ENCODE measurements at regions not wholly inside any gene's neighbourhood (a gene's known extent, or its start where the extent isn't known, plus 50 kb on each side); places are given as distances from the start of the nearest gene placed in this dataset.
"Not testable (repeated sequence)": the region's sequence is repeated elsewhere in the genome, so short reads cannot be mapped to it uniquely, and the experiment has no call there.

DNA sequence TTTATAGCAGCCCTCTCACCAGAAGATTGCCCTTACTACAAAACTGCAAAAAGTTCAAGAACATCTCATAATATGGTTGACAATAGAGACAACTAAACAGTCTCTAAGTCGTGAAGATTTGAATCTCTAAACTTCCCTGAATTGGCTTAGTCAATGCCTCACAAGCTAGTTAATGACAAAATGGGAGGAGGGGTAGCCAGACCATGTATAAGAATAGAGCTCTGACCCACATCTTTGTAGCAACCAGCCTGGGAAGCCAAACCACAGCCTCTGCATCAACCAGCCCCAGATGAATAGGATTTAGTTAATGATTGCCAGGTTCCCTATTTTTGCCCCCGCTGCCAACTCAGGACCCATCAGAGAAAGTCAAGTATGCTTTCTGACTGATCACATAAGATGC lies 1265.9 kb upstream of the PCDH10 start:
- not testable (repeated sequence) for DNase-seq

DNA sequence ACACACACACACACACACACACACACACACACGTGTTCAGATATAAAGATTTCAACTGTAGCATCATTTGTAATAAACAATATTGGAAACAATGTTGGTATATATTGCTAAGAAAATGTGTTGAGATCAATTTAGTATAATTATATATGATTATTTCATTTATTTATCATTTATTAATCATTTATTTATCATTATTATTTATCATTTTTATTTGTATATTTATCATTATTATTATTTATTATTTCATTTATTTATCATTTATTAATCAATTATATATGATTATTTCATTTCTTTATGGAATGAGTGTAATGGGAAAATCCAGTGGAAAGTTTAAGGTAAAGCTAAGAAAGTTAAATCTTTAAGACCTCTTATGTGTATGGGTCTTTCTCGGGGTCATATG lies 1223.4 kb upstream of the PCDH10 start:
- DNase-seq, result not testable (repeated sequence)

DNA sequence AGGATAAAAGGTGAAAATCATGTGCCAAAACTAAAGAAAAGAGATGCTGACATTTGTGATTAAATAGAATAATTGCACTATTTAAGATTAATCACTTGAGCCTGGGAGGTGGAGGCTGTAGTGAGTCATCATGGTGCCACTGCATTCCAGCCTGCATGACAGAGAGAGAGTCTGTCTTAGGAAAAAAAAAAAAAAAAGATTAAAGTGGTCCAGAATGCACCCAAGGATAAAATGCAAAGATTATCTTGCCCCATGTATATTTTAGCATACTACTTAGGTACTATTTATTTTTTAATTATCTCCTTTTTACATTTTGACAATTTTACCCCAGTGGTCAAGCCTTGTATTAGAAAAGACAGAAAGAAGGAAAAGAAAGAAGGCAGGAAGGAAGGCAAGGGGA lies 1181.4 kb upstream of the PCDH10 start:
- DNase-seq, result not testable (repeated sequence)

DNA sequence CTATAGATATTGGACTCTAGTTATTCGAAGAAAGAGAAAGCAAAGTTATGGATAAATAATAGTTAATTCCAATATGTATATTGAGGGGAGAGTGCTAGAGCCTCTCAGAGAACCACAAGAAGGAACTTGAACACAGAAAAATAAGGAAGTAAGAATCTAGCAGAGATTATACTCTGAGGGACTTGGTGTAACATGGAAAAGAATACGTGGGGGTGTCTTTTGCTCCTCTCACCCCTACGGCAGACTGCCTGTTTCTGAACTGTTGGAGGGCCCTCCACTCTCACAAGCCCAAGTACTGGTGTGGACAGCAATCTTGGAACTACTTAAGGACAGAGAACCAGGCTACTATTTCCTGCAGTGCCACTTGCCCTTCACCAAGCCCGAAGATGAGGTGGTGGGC lies 1174.4 kb upstream of the PCDH10 start:
- no peak for DNase-seq

DNA sequence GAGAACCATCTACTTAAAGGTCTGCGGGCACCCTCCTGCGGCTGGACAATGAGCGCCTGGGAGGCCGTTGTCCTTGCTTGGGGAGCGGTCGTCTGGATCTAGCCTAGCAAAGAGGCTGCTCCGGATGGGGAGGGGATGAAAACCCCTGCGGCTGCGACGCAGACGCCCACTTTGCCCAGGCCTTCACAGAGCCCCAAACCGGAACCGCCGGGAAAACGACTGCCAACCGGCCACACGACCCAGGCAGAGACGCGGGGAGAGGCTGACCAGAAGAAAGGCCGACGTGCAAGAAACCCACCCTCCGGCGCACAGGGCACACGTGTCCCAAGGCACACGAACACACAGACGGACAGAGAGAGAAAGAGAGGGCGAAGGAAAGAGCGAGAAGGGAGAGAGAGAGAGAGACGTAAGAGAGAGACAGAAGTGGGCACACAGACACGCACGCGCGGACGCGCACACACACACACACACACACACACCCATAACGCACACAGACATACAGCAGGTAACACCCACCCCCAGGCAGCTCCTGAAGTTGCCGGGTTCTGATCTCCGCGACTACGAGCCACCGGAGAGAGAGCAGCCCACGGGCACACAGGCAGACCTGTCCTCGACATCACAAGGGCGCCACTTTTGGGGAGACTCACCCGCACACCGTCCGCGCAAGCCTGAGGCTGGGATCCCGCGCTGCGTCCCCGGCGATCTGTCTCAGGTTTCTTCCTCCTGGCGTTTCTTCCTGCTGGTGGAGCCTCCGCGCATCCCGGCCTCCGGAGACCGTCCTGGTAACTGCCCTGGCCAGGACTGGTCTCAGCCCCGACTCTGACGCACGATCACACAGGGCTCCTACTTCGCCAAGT lies 1173.6 kb upstream of the PCDH10 start:
- DNase-seq, result not testable (repeated sequence)

DNA sequence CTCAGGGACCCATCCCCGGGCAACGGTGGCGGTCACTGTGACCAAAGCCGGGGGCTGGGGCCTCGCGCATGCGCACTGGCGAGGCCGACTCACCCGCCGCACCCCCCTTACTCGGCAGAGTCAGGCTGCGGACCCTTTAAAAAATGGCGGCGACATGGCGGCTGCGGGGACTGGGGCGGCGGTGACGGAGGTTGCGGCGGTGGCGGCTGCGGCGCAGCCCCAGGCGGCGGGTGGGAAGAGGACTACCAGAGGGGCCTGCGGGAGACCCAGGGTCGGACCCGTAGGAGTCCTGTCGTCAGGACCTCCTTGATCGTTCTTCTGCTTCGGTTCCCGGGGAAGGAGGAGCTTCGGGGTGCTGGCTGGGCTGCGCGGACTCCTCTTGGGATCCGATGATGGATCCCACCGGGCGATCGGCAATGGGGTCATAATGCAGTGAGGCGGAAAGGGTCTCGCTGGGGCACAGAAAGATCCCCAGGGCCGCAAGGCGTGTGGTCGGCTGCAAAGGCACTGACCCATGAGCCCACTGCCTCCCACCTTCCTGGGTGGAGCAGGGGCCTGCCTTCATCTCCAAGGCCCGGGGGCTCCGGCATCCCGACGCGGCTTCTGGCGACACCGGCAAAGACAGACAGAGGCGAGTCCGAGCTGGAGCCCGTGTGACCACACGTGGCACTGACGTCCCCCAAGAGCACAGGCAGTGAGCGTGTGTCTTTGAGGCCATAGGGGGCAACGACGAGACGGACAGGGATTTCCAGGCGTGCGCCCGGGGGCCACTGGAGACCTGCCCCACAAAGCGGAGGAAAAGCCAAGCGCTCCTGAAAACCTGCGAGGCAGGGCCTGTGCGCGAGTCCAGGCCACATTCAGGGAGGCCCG lies 1172.7 kb upstream of the PCDH10 start:
- not testable (repeated sequence) for DNase-seq

DNA sequence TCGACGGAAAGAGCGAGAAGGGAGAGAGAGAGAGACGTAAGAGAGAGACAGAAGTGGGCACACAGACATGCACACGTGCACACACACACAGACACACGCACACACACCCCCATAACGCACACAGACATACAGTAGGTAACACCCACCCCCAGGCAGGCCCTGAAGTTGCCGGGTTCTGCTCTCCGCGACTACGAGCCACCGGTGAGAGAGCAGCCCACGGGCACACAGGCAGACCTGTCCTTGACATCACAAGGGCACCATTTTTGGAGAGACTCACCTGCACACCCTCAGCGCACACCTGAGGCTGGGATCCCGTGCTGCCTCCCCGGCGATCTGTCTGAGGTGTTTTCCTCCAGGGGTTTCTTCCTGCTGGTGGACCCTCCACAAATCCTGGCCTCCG lies 1171.0 kb upstream of the PCDH10 start:
- DNase-seq, result no peak

DNA sequence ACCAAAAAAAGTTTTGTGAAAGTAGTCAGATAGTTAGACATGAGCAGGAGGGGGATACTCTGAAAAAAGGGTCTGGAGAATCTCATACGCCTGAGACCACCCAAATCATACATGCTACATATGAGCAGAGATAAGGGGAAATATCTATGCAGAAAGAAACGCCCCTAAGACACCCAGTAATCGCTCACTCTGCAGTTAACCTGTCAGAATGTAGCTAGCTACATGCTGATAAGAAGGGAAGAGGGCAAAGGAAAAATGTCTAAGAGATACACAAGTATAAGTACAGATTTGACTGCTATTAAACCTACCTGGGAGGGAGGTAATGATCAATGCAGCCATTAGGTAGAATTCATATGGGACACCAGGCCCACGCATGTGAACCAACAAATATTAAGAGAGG lies 1159.5 kb upstream of the PCDH10 start:
- no peak for DNase-seq

DNA sequence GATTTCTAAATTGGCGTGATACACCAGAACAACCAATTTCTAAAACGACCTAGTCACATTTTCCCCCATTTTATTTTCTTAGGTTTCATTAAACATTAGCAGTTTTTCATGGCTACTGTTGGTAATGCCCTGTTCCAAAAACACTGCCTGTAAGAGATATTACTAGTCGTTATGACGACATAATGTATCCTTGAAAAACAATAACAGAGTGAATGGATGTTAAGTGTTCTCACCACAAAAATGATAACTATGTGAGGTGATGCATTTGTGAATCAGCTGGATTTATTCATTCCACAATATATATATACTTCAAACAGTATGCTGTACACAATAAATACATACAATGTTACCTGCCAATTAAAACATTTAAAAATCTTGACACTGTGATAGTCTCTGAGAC lies 1147.6 kb upstream of the PCDH10 start:
- peak in 1 of 3 experiments; percentile 21 for DNase-seq

DNA sequence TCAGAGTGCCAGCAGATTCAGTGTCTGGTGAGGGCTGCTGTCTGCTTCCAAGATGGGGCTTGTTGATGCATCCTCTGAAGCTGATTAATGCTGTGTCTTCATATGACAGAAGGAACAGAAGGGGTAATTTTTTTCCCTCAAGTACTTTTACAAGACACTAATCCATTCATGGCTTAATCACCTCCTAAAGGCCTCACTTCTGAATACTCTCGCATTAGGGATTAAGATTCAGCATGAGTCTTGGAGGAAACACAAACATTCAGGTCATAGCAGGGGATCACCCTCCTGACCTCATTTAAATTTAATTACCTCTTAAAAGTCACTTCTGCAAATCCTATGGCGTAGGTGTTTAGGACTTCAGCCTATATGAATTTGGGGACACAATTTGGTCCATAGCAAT lies 1145.5 kb upstream of the PCDH10 start:
- DNase-seq, result no peak

DNA sequence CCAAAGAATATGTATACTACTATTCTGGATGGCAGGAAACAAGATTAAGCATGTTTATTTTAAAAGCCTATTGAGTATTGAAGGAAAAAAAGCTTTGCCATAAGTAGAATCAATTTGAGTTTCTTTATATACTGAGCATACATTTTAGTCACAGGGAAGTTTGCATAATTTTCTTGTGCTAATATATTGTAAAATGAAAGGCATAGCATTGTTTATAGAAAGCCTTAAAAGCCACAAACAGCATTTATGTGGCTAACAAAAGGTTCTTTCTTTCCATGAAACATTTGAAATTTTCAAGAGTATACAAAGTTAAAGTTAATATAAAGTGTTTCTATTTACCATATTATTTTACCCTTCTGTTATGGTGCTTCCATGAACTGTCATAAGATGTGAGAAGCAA lies 1133.8 kb upstream of the PCDH10 start:
- no peak for DNase-seq

DNA sequence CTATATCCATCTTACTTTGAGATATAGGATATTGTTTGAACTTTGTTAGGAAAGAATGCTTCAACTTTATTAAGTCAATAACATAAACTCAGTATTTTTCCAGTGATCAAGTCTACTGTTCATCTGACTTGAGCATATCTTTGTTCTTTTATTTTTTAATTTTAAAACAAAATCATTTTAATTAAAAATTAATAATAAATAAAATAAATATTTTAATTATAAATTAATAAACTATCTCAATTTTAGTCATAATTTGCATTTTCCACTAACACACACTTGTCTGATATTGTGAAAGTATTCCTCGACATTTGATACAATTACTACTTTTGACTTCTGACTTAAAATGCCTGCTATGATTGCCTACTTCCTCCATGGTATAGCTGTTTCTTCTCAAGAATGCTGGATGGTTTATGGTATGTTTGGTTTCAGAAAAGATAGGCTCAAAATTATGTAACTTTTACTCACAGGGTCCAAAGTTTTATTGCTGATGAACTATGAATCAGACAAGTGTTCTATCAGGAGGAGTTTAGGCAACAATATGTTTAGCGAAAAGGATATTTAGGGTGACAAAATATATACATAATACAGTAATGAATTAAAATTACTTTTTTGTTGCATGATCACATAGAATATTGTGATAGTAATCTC lies 1132.3 kb upstream of the PCDH10 start:
- no peak for DNase-seq

DNA sequence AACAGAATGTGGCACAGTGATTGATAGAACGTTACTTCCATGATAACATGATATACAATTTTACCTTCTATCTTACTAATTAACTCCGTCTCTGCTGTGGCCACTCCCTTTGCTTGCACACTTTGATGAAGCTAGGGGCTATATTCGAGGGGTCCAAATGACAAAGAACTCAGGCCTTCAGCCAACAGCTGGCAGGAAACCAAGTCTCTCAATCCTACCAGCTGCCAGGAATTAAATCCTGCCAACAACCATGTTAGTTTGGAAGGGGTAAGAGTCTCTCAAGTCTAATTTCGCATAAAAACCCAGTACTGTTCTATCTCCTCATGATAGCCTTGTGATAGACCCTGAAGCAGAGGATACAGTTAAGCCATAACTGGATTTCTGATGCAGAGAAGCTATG lies 1122.9 kb upstream of the PCDH10 start:
- peak in 2 of 3 experiments; percentile 10 to 54 for DNase-seq

DNA sequence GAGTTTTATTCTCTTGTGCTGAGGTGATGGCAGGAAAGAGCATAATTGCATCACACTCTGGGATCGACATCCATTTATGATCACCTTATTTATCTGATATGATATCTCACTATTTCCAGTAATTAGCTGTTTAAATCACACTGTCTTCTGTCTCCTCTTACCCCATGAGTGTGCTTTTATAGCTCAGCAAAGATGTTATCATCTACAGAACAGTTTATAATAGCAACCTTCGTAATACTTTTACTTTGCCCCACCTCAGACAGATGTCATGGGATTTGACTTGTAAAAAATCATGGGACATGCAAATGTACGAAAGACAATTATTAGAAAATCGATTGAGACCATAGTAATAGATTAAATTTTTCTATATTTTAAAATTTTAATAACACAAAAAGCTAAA lies 1122.3 kb upstream of the PCDH10 start:
- no peak for DNase-seq

DNA sequence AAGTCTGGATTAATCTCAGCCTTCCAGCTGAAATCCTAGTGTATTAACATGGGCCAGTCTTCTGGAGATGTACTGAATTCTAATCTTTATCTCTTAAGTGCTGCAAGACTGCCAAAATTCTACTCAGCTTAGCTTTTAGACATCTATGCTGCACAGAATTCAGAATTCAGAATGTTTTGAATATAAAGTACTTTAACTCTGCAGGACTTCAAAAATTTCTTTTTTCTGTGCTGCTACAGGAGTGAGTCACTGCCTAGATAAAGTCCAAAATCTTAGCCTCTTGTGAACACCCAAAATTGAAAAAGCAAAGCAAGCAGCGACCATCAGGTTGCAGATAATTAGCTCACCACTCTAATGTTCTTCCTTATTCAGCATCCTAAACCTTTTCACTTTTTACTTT lies 1092.6 kb upstream of the PCDH10 start:
- no peak for DNase-seq

DNA sequence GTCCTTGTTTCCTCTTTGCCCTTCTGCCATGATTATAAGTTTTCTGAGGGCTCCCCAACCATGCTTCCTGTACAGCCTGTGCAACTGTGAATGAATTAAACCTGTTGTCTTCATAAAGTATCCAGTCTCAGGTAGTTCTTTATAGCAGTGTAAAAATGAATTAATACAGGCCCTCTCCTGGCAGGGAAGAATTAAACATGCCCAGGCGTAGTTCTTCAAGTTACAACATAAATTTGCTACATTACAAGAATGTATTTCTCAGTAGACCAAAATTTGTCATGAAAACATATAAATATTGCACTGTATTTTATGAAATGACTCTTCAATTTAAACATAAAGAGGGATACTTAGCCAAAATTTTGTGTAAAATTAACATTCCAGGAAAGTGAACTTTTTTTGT lies 1089.9 kb upstream of the PCDH10 start:
- DNase-seq, result no peak

DNA sequence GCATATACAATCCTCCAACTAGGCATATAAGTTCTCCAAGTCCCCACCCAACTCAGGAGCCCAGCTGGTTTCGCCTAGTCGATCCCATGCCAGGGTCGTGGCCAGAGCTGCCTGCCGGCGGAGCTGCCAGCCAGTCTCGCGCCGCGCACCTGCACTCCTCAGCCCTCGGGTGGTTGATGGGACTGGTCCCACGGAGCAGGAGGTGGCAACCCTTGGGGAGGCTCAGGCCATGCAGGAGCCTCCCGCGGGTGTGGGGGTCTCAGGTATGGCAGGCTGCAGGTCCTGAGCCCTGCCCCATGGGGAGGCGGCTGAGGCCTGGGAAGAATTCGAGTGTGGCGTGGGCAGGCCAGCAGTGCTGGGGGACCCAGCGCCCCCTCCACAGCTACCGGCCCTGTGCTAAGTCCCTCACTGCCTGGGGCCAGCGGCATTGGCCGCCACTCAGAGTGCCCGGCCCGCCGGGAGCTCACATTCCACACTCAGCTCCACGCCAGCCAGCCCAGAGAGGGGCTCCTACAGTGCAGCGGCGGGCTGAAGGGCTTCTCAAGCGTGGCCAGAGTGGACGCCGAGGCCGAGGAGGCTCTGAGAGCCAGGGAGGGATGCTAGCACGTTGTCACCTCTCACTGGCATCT lies 1086.4 kb upstream of the PCDH10 start:
- DNase-seq, result no peak

DNA sequence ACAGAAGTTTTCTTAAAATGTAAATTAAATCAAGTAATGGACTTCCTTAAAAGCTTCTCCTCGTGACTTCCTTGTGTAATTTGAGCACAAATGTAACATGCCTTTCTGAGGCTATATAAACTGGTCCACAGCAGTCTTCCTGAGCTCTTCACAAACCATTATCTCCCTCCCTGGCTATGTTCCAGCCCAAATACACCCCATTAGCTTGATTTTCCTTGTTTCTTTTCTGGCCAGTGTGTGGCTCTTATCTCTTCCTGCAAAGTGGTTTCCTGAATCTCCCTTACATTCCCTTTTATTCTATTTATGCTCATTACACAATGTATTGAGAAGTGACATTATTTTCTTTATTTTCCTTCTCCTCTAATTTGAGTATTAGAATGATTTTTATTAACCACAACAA lies 1085.3 kb upstream of the PCDH10 start:
- DNase-seq, result peak in 1 of 3 experiments; percentile 63

DNA sequence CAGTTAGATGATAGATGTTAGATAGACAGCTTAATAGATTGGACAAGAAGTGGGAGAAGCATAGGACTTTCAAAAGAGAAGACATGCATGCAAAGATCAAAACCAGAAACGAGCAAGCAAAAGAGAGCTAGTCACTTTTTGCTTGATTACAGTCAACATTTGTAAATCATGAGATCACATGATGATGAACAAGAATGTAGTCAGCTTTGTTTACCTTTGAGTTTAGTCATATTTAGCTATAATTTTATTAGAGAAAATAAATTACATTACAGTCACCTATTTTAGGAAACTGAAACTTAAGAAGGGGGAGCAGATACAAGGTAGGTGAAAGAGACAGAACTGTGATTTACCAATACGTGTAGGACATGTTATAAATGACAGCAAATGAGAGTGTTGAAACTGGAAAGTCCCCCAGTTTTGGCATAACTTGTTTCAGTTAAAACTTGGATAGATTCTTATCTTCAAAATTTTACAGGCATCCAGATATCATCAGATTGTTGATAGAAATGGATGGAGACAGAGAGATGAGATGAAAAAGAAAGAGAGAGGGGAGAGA lies 1083.1 kb upstream of the PCDH10 start:
- no peak for DNase-seq

DNA sequence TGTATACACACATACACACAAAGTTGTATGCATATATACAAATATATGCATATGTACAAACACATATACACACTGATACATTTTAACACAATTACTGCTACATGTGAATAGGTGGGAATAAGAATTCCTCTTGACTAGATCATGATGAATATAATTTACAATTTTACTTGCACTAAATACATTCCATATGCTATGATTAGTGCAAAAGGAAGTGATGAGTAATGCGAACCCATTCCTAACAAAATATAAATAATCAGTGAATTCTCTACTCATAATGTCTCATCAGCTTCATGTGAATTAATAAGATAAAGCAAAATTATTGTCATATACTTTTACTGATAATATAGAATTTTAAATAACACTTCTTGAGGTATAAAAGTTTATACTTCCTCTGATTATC lies 1077.3 kb upstream of the PCDH10 start:
- DNase-seq, result no peak

DNA sequence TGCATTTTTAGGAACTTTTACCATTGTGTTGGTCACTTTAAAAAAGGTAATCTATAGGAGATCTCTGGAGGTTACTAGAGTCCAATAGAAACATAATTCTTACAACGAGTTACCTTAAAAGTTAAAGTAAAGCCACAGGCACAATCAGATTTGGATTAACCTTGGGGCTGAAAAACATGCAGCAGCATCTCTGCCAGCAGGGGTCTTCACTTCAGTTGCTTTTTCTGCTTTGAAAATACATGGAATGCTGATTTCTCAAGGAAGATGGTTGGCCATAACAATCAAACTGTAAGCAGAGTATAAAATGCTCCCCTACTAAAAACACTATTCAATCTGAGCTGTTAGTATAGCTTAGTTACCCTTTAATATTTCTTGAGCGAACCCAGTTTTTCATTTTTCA lies 1072.3 kb upstream of the PCDH10 start:
- no peak for DNase-seq

DNA sequence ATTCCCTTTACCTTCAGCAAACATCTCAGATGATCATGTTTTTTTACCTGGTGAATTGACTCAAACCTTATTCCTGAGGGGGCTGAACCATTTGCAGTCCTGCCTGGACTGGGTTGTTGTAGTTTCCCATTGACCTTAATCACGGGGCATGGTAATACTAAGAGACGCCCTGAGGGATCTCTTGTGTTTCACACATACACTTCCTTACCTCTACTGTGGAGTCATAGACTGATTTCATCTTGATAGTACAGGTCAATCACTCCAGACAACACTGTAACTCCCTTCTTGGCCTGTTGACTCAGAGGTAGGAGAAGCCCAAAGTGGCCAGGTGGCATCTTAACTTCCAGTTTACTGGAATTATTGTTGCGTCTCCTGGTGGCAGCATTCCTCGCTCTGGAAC lies 1064.0 kb upstream of the PCDH10 start:
- no peak for DNase-seq

DNA sequence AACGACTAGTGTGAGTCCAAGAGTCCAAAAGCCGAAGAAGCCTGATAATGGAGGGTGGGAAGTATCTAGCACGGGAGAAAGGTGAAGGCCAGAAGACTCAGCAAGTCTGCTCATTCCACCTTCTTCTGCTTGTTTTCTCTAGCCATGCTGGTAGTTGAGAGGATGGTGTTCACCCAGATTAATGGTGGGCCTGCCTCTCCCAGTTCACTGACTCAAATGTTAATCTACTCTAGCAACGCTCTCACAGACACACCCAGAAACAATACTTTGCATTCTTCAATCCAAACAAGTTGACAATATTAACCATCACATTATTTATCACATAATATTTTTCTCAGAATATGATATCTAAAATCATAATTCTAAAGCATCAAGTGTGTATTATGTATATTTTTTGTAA lies 1055.1 kb upstream of the PCDH10 start:
- no peak for DNase-seq

Data from NCI-H1417 (cell line).